ENCODE measurements at regions not wholly inside any gene's neighbourhood (a gene's known extent, or its start where the extent isn't known, plus 50 kb on each side); places are given as distances from the start of the nearest gene placed in this dataset.

DNA sequence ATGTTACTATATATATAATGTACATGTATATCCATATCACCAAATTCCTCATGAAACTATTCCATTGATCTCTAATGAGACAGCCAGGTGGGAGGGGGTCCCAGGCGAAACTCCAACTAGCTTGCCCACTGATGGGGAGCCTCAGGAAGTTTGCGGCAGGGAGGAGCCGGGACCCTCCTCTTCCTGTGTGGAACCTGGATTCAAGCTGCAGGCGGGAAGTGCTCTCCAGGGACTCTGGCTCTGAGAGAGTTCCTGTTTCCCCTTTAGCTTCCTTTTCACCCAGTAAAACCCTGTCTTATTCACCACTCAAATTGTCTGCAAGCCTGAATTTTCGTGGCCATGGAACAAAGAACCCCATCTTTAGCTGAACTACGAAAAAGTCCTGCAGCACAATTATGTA, 152.2 kb downstream of the OPN5 start:
- ChIA-PET CTCF (no interaction called here), POLR2A (no interaction called here)
- DNase-seq (ENCODE audit: extremely low spot score) = no peak
- TF ChIP-seq L3MBTL2 (conservative IDR thresholded peaks at IDR 0.05) (no peak), HDGF (IDR thresholded peaks at IDR 0.05; ENCODE audit: borderline replicate concordance) (no peak), CTBP1 (IDR thresholded peaks at IDR 0.05; ENCODE audit: borderline replicate concordance) (no peak), SUZ12 (IDR thresholded peaks at IDR 0.05) (no peak), PKNOX1 (IDR thresholded peaks at IDR 0.05) (no peak), ELF4 (IDR thresholded peaks at IDR 0.05) (no peak), NFRKB (IDR thresholded peaks at IDR 0.05) (no peak), SP1 (IDR thresholded peaks at IDR 0.05) (no peak), ARNT (IDR thresholded peaks at IDR 0.05) (no peak), LEF1 (IDR thresholded peaks at IDR 0.05; ENCODE audit: borderline replicate concordance) (no peak), TARDBP (IDR thresholded peaks at IDR 0.05) (no peak), FOXM1 (IDR thresholded peaks at IDR 0.05; ENCODE audit: borderline replicate concordance) (no peak), ZNF384 (IDR thresholded peaks at IDR 0.05) (no peak), FOXA1 (IDR thresholded peaks at IDR 0.05) (no peak), FOXK2 (IDR thresholded peaks at IDR 0.05) (no peak)

GRCh38 chr6:47932575-47932974, 150.7 kb downstream of the OPN5 start:
- no peak for TF ChIP-seq TARDBP (IDR thresholded peaks at IDR 0.05)
- no peak for TF ChIP-seq SP1 (IDR thresholded peaks at IDR 0.05)
- TF ChIP-seq ZNF384 (IDR thresholded peaks at IDR 0.05) = no peak
- no peak for TF ChIP-seq FOXK2 (IDR thresholded peaks at IDR 0.05)
- TF ChIP-seq FOXM1 (IDR thresholded peaks at IDR 0.05; ENCODE audit: borderline replicate concordance) = no peak
- TF ChIP-seq HDGF (IDR thresholded peaks at IDR 0.05; ENCODE audit: borderline replicate concordance) = no peak
- TF ChIP-seq NFRKB (IDR thresholded peaks at IDR 0.05) = no peak
- no peak for TF ChIP-seq CTBP1 (IDR thresholded peaks at IDR 0.05; ENCODE audit: borderline replicate concordance)
- ChIA-PET CTCF (no interaction called here), POLR2A (no interaction called here)
- no peak for DNase-seq (ENCODE audit: extremely low spot score)

GRCh38 chr6:47924001-47924400, 142.2 kb downstream of the OPN5 start:
- no peak for DNase-seq (ENCODE audit: extremely low spot score)
- no peak for TF ChIP-seq TARDBP (IDR thresholded peaks at IDR 0.05)
- TF ChIP-seq SUZ12 (IDR thresholded peaks at IDR 0.05) = no peak
- no peak for TF ChIP-seq CTBP1 (IDR thresholded peaks at IDR 0.05; ENCODE audit: borderline replicate concordance)
- TF ChIP-seq FOXA1 (IDR thresholded peaks at IDR 0.05) = no peak
- TF ChIP-seq FOXK2 (IDR thresholded peaks at IDR 0.05) = no peak
- TF ChIP-seq FOXM1 (IDR thresholded peaks at IDR 0.05; ENCODE audit: borderline replicate concordance) = no peak
- no peak for TF ChIP-seq PKNOX1 (IDR thresholded peaks at IDR 0.05)
- TF ChIP-seq ZNF384 (IDR thresholded peaks at IDR 0.05) = no peak
- TF ChIP-seq HDGF (IDR thresholded peaks at IDR 0.05; ENCODE audit: borderline replicate concordance) = no peak
- no peak for TF ChIP-seq ARNT (IDR thresholded peaks at IDR 0.05)
- ChIA-PET CTCF (no interaction called here), POLR2A (no interaction called here)

- DNase-seq (ENCODE audit: extremely low spot score) = no peak
- POLR2A ChIA-PET = no interaction called here
- CTCF ChIA-PET = no interaction called here
- TF ChIP-seq FOXA1 (IDR thresholded peaks at IDR 0.05) (no peak), PKNOX1 (IDR thresholded peaks at IDR 0.05) (no peak), ARNT (IDR thresholded peaks at IDR 0.05) (no peak), L3MBTL2 (conservative IDR thresholded peaks at IDR 0.05) (no peak), CTBP1 (IDR thresholded peaks at IDR 0.05; ENCODE audit: borderline replicate concordance) (no peak), NFRKB (IDR thresholded peaks at IDR 0.05) (no peak), FOXM1 (IDR thresholded peaks at IDR 0.05; ENCODE audit: borderline replicate concordance) (no peak), ZNF384 (IDR thresholded peaks at IDR 0.05) (no peak), BHLHE40 (IDR thresholded peaks at IDR 0.05; ENCODE audit: borderline replicate concordance) (no peak), ELF4 (IDR thresholded peaks at IDR 0.05) (no peak), HDGF (IDR thresholded peaks at IDR 0.05; ENCODE audit: borderline replicate concordance) (no peak), FOXK2 (IDR thresholded peaks at IDR 0.05) (no peak), SUZ12 (IDR thresholded peaks at IDR 0.05) (no peak), LEF1 (IDR thresholded peaks at IDR 0.05; ENCODE audit: borderline replicate concordance) (no peak), TARDBP (IDR thresholded peaks at IDR 0.05) (no peak), SP1 (IDR thresholded peaks at IDR 0.05) (no peak)
Observed at GRCh38 chr6:47922391-47922790, 140.6 kb downstream of the OPN5 start.

GRCh38 chr6:47919875-47920274, 138.0 kb downstream of the OPN5 start:
- POLR2A ChIA-PET = no interaction called here
- CTCF ChIA-PET = no interaction called here
- no peak for DNase-seq (ENCODE audit: extremely low spot score)
- TF ChIP-seq HDGF (IDR thresholded peaks at IDR 0.05; ENCODE audit: borderline replicate concordance) = no peak
- TF ChIP-seq NFRKB (IDR thresholded peaks at IDR 0.05) = no peak
- TF ChIP-seq SP1 (IDR thresholded peaks at IDR 0.05) = no peak
- no peak for TF ChIP-seq ARNT (IDR thresholded peaks at IDR 0.05)
- no peak for TF ChIP-seq LEF1 (IDR thresholded peaks at IDR 0.05; ENCODE audit: borderline replicate concordance)
- no peak for TF ChIP-seq FOXK2 (IDR thresholded peaks at IDR 0.05)
- no peak for TF ChIP-seq SUZ12 (IDR thresholded peaks at IDR 0.05)
- no peak for TF ChIP-seq FOXM1 (IDR thresholded peaks at IDR 0.05; ENCODE audit: borderline replicate concordance)
- no peak for TF ChIP-seq ELF4 (IDR thresholded peaks at IDR 0.05)
- TF ChIP-seq ZNF384 (IDR thresholded peaks at IDR 0.05) = no peak
- TF ChIP-seq TARDBP (IDR thresholded peaks at IDR 0.05) = no peak
- TF ChIP-seq BHLHE40 (IDR thresholded peaks at IDR 0.05; ENCODE audit: borderline replicate concordance) = no peak
- no peak for TF ChIP-seq CTBP1 (IDR thresholded peaks at IDR 0.05; ENCODE audit: borderline replicate concordance)
- TF ChIP-seq L3MBTL2 (conservative IDR thresholded peaks at IDR 0.05) = no peak
- no peak for TF ChIP-seq PKNOX1 (IDR thresholded peaks at IDR 0.05)

DNA sequence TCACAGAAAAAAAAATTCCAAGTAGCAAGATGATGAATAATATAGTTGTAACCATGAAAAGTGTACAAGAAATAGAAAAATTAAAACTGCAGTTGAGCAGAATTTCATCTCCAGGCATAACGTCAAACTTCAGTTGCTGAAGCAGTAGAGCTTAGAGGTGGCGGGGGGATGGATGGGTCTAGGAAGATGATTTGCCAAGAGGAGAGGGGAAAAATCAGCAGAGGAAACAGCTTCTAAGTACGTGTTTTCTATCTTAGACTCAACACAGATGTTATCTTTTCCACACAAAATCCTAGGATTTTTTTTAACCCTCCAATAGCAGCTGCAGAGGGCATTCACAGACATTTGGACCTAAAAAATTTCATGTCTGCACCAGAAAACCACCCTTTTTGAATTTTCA, 136.0 kb downstream of the OPN5 start:
- ChIA-PET CTCF (no interaction called here), POLR2A (no interaction called here)
- DNase-seq (ENCODE audit: extremely low spot score) = no peak
- TF ChIP-seq CTBP1 (IDR thresholded peaks at IDR 0.05; ENCODE audit: borderline replicate concordance) (no peak), L3MBTL2 (conservative IDR thresholded peaks at IDR 0.05) (no peak), PKNOX1 (IDR thresholded peaks at IDR 0.05) (no peak), SUZ12 (IDR thresholded peaks at IDR 0.05) (no peak), FOXK2 (IDR thresholded peaks at IDR 0.05) (no peak), FOXM1 (IDR thresholded peaks at IDR 0.05; ENCODE audit: borderline replicate concordance) (no peak), BHLHE40 (IDR thresholded peaks at IDR 0.05; ENCODE audit: borderline replicate concordance) (no peak)
